ENCODE measurements at regions not wholly inside any gene's neighbourhood (a gene's known extent, or its start where the extent isn't known, plus 50 kb on each side); places are given as distances from the start of the nearest gene placed in this dataset.

GRCh38 chr4:155011163-155011780 lies 197.2 kb upstream of the NPY2R start:
- H3K27me3 ChIP-seq: no peaks in the 10 kb centered on the region
- peak overlapping the region; percentile 6 to 31 for H3K27ac ChIP-seq
- no peaks in the 10 kb centered on the region for H3K9me3 ChIP-seq
- no peaks in the 10 kb centered on the region for H3K36me3 ChIP-seq (ENCODE audit: low read depth, missing control alignments)
- no peaks in the 10 kb centered on the region for H3K4me1 ChIP-seq
- TF ChIP-seq, protein P1, sequence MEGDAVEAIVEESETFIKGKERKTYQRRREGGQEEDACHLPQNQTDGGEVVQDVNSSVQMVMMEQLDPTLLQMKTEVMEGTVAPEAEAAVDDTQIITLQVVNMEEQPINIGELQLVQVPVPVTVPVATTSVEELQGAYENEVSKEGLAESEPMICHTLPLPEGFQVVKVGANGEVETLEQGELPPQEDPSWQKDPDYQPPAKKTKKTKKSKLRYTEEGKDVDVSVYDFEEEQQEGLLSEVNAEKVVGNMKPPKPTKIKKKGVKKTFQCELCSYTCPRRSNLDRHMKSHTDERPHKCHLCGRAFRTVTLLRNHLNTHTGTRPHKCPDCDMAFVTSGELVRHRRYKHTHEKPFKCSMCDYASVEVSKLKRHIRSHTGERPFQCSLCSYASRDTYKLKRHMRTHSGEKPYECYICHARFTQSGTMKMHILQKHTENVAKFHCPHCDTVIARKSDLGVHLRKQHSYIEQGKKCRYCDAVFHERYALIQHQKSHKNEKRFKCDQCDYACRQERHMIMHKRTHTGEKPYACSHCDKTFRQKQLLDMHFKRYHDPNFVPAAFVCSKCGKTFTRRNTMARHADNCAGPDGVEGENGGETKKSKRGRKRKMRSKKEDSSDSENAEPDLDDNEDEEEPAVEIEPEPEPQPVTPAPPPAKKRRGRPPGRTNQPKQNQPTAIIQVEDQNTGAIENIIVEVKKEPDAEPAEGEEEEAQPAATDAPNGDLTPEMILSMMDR (IDR thresholded peaks at IDR 0.05): no peak
- TF ChIP-seq POLR2A (IDR thresholded peaks at IDR 0.05): no peak
- DNase-seq: no peak
- intact Hi-C loops (cut with DNase I; ENCODE audit: low total_unique reads): no loop called here
- H3K4me3 ChIP-seq: no peak overlapping the region
- WGBS, 2 donors: 57 to 62% methylated on average over 4 of the region's 4 CpGs

- no peak overlapping the region for H3K27ac ChIP-seq
- TF ChIP-seq POLR2A (IDR thresholded peaks at IDR 0.05): no peak
- TF ChIP-seq, protein P1 (IDR thresholded peaks at IDR 0.05): no peak
These were observed 196.0 kb upstream of the NPY2R start for GRCh38 chr4:155012469-155012868.

GRCh38 chr4:155017426-155017825 lies 191.0 kb upstream of the NPY2R start:
- Histone ChIP-seq H3K27ac (no peak overlapping the region), H3K4me1 (no peaks in the 10 kb centered on the region), H3K9me3 (no peaks in the 10 kb centered on the region), H3K4me3 (no peak overlapping the region), H3K27me3 (no peaks in the 10 kb centered on the region), H3K36me3 (ENCODE audit: low read depth, missing control alignments) (no peaks in the 10 kb centered on the region)
- DNase-seq: no peak
- intact Hi-C loops (cut with DNase I; ENCODE audit: low total_unique reads): no loop called here
- TF ChIP-seq POLR2A (IDR thresholded peaks at IDR 0.05): no peak
- TF ChIP-seq, protein P1 (IDR thresholded peaks at IDR 0.05): no peak

More at GRCh38 chr4:155012469-155012868, 196.0 kb upstream of the NPY2R start:
- Histone ChIP-seq H3K36me3 (ENCODE audit: low read depth, missing control alignments) (no peaks in the 10 kb centered on the region), H3K27me3 (no peaks in the 10 kb centered on the region), H3K4me1 (no peaks in the 10 kb centered on the region), H3K4me3 (no peak overlapping the region), H3K9me3 (no peaks in the 10 kb centered on the region)
- DNase-seq: no peak
- intact Hi-C loops (cut with DNase I; ENCODE audit: low total_unique reads): no loop called here
- WGBS, 2 donors: 78 to 84% methylated on average over 1 of the region's 1 CpG

GRCh38 chr4:155025762-155026457 lies 182.5 kb upstream of the NPY2R start:
- DNase-seq: peak; percentile 83

More at GRCh38 chr4:155025762-155026457, 182.5 kb upstream of the NPY2R start:
- Histone ChIP-seq H3K27me3 (no peaks in the 10 kb centered on the region), H3K27ac (no peak overlapping the region), H3K9me3 (no peaks in the 10 kb centered on the region), H3K4me3 (no peak overlapping the region), H3K36me3 (ENCODE audit: low read depth, missing control alignments) (no peaks in the 10 kb centered on the region), H3K4me1 (no peaks in the 10 kb centered on the region)
- WGBS, 2 donors: 41 to 44% methylated on average over 10 of the region's 10 CpGs
- TF ChIP-seq POLR2A (IDR thresholded peaks at IDR 0.05): no peak
- TF ChIP-seq, protein P1 (IDR thresholded peaks at IDR 0.05): peak; percentile 45 to 60 (median 52)
- intact Hi-C loops (cut with DNase I; ENCODE audit: low total_unique reads): no loop called here
